Endothelial cell of umbilical vein (primary cell): ENCODE measurements at regions not wholly inside any gene's neighbourhood (a gene's known extent, or its start where the extent isn't known, plus 50 kb on each side); places are given as distances from the start of the nearest gene placed in this dataset.

Experiments used
- BruUV-seq: library from RNA; stranded (reverse); fragments of 400-500 nt; replicated peaks from 2 replicates; lab custom pipeline; 2021; lab: Mats Ljungman, UMichigan
- CTCF ChIA-PET: fragments of 300-600, 350-600 bp; sonication (Branson Sonifier 250); formaldehyde crosslinking; loops from one replicate; lab custom pipeline; 2021; ENCODE audit warnings: antibody characterized with exemption, inconsistent platforms; lab: Charles Lee
- POLR2A ChIA-PET: fragments of 300-600, 350-600 bp; sonication (Branson Sonifier 250); formaldehyde crosslinking; loops from one replicate; lab custom pipeline; 2021; ENCODE audit warnings: antibody characterized with exemption, inconsistent platforms; lab: Charles Lee
- DNase-seq: peaks from one replicate; pipeline ENCODE4 v3.0.0-alpha.2; 2011; ENCODE audit warnings: low read depth, low spot score
- FAIRE-seq: peaks from 2 replicates; lab custom pipeline; 2011; peaks lifted over from hg19 to GRCh38; lab: Jason Lieb, UNC
- H2AFZ ChIP-seq: 2 replicates; pipeline ENCODE4 v1.6.0; 2012; ENCODE audit warnings: low read depth, low read length, control low read depth, inconsistent platforms
- H3K27ac ChIP-seq: 2 replicates; pipeline ENCODE4 v1.5.1; 2011; ENCODE audit warnings: low read depth, mild to moderate bottlenecking, control low read depth, low read length, moderate library complexity; ENCODE audit not compliant: insufficient read depth
- H3K27me3 ChIP-seq, 2 experiments: 2 replicates each; pipeline versions ENCODE4 v1.6.0 to v1.6.1; 2011; ENCODE audit warnings: low read length in 2 of 2, mixed read lengths in 1 of 2; ENCODE audit not compliant: control insufficient read depth in 2 of 2, insufficient read depth in 2 of 2
- H3K36me3 ChIP-seq, 2 experiments: 2 replicates in 1 of 2; 3 replicates in 1 of 2; pipeline ENCODE4 v1.5.1; 2011; ENCODE audit warnings: low read length in 2 of 2, mild to moderate bottlenecking in 1 of 2, moderate library complexity in 1 of 2; ENCODE audit not compliant: control insufficient read depth in 2 of 2, insufficient read depth in 2 of 2; ENCODE audit errors: extremely low read depth in 1 of 2
- H3K4me1 ChIP-seq: 3 replicates; pipeline ENCODE4 v1.5.1; 2011; ENCODE audit warnings: mild to moderate bottlenecking, low read length; ENCODE audit not compliant: control insufficient read depth, insufficient read depth; ENCODE audit errors: extremely low read depth
- H3K4me2 ChIP-seq: 2 replicates; pipeline ENCODE4 v1.6.1; 2011; ENCODE audit warnings: low read length, control low read depth, mixed read lengths; ENCODE audit not compliant: insufficient read depth
- H3K4me3 ChIP-seq, 3 experiments: fragments of 200-600 bp in 1 of 3; sonication (generic), shearing (Covaris generic) in 1 of 3; replicated peaks in 1 of 3; 2 replicates each; pipeline ENCODE4 v1.5.1; 2011 to 2016; ENCODE audit warnings: control low read depth in 3 of 3, low read length in 3 of 3, mild to moderate bottlenecking in 2 of 3, inconsistent platforms in 1 of 3, low read depth in 1 of 3, moderate library complexity in 1 of 3; ENCODE audit not compliant: insufficient read depth in 1 of 3
- H3K79me2 ChIP-seq: 2 replicates; pipeline ENCODE4 v1.6.0; 2012; ENCODE audit warnings: low read length, inconsistent platforms; ENCODE audit not compliant: control insufficient read depth, insufficient read depth
- H3K9ac ChIP-seq: replicated peaks from 2 replicates; pipeline ENCODE3; 2011; ENCODE audit warnings: low read length, control low read depth; ENCODE audit not compliant: insufficient read depth; ENCODE audit errors: extremely low read depth
- H3K9me1 ChIP-seq: replicated peaks from 3 replicates; pipeline ENCODE4 v1.6.0; 2011; ENCODE audit warnings: mild to moderate bottlenecking, low read length; ENCODE audit not compliant: control insufficient read depth, insufficient read depth; ENCODE audit errors: extremely low read depth
- H3K9me3 ChIP-seq: replicated peaks from 2 replicates; pipeline ENCODE4 v1.5.1; 2012; ENCODE audit warnings: low read length, inconsistent platforms; ENCODE audit not compliant: control insufficient read depth, insufficient read depth
- H4K20me1 ChIP-seq: replicated peaks from 2 replicates; pipeline ENCODE3; 2011; ENCODE audit warnings: mild to moderate bottlenecking, low read length; ENCODE audit not compliant: control insufficient read depth, insufficient read depth; ENCODE audit errors: extremely low read depth
- EZH2 ChIP-seq: IDR thresholded peaks from 2 replicates; pipeline ENCODE4 v1.6.1; 2012; ENCODE audit warnings: borderline replicate concordance, low read depth, mild to moderate bottlenecking, moderate library complexity, low read length, inconsistent platforms; ENCODE audit not compliant: severe bottlenecking
- FOS ChIP-seq: IDR thresholded peaks from 2 replicates; pipeline ENCODE4 v1.6.1; 2011; ENCODE audit warnings: mild to moderate bottlenecking, low read length, moderate library complexity, borderline replicate concordance; ENCODE audit not compliant: insufficient read depth
- GATA2 ChIP-seq: IDR thresholded peaks from 2 replicates; pipeline ENCODE4 v1.7.0; 2011; ENCODE audit warnings: low read depth, mild to moderate bottlenecking, moderate library complexity, mixed read lengths, low read length; ENCODE audit not compliant: insufficient read length, insufficient read depth
- JUN ChIP-seq: IDR thresholded peaks from 2 replicates; pipeline ENCODE4 v1.6.1; 2011; ENCODE audit warnings: borderline replicate concordance, low read depth; ENCODE audit not compliant: insufficient read length, insufficient read depth
- MYC ChIP-seq: IDR thresholded peaks from one replicate; pipeline ENCODE4 v1.6.1; 2011; ENCODE audit warnings: mild to moderate bottlenecking, low read depth, low read length
- POLR2A ChIP-seq: IDR thresholded peaks from 2 replicates; pipeline ENCODE4 v1.6.1; 2012; ENCODE audit warnings: low read depth, mild to moderate bottlenecking, control low read depth, low read length
- POLR2AphosphoS5 ChIP-seq: IDR thresholded peaks from 2 replicates; pipeline ENCODE4 v1.6.1; 2012; ENCODE audit warnings: low read depth, mild to moderate bottlenecking, control low read depth, low read length, moderate library complexity; ENCODE audit not compliant: insufficient read depth
- dilution Hi-C: fragments of 300-500 bp; cut with MboI; formaldehyde crosslinking; loops from one replicate; pipeline ENCODE4 v1.15.0; 2019; ENCODE audit warnings: low sequenced_read_pairs; ENCODE audit not compliant: extremely low pct_ligation_motif_present
- intact Hi-C: fragments of 100-400 bp; cut with micrococcal nuclease; formaldehyde crosslinking; loops from one replicate; pipeline ENCODE4 v1.10.0; 2022
- TF ChIP-seq, protein P1 (sequence below): IDR thresholded peaks from 2 replicates; pipeline ENCODE4 v1.6.1; 2011; ENCODE audit not compliant: insufficient read depth, insufficient read length
- TF ChIP-seq, protein P2 (sequence below), 2 donors: IDR thresholded peaks; 1 replicate in 1 of 2; 2 replicates in 1 of 2; pipeline ENCODE4 v1.5.1; 2011; ENCODE audit warnings: low read length in 2 of 2, mild to moderate bottlenecking in 2 of 2, moderate library complexity in 2 of 2, control low read depth in 1 of 2, inconsistent platforms in 1 of 2, low read depth in 1 of 2; ENCODE audit not compliant: insufficient read depth in 1 of 2; ENCODE audit errors: extremely low read depth in 1 of 2

DNA sequence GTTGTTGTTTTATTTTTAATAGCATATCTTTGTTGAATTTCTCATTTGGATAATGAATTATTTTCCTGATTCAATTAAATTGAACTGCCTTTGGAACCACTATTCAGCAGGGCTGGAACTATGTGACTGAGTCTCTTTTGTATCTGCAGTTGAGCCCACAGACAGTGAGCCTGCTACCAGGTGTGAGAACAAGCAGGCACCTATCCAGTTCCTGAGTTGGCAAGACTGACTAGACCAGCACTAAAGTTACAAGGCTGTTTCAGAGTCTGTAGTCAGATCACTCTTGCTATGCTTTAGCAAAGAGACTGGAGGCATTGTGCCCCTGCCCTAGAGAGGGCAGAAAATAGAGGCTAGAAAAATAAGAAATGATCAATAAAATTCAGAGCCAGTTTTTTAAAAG lies 237.3 kb upstream of the GRID2 start:
- no peak overlapping the region for H3K9ac ChIP-seq
- TF ChIP-seq POLR2AphosphoS5 = no peak
- TF ChIP-seq POLR2A = no peak
- TF ChIP-seq, protein P1, sequence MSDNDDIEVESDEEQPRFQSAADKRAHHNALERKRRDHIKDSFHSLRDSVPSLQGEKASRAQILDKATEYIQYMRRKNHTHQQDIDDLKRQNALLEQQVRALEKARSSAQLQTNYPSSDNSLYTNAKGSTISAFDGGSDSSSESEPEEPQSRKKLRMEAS = no peak
- TF ChIP-seq, protein P2, sequence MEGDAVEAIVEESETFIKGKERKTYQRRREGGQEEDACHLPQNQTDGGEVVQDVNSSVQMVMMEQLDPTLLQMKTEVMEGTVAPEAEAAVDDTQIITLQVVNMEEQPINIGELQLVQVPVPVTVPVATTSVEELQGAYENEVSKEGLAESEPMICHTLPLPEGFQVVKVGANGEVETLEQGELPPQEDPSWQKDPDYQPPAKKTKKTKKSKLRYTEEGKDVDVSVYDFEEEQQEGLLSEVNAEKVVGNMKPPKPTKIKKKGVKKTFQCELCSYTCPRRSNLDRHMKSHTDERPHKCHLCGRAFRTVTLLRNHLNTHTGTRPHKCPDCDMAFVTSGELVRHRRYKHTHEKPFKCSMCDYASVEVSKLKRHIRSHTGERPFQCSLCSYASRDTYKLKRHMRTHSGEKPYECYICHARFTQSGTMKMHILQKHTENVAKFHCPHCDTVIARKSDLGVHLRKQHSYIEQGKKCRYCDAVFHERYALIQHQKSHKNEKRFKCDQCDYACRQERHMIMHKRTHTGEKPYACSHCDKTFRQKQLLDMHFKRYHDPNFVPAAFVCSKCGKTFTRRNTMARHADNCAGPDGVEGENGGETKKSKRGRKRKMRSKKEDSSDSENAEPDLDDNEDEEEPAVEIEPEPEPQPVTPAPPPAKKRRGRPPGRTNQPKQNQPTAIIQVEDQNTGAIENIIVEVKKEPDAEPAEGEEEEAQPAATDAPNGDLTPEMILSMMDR (IDR thresholded peaks at IDR 0.05; ENCODE audit: extremely low read depth in 1 of 2, insufficient read depth in 1 of 2, low read depth in 1 of 2, low read length in 2 of 2) = no peak
- TF ChIP-seq GATA2 = no peak
- FAIRE-seq = no peak
- ChIA-PET POLR2A (no interaction called here), CTCF (no interaction called here)
- H3K27ac ChIP-seq = no peak overlapping the region
- H3K27me3 ChIP-seq = no peaks in the 10 kb centered on the region
- BruUV-seq = no TSS peak
- H3K36me3 ChIP-seq = no peaks in the 10 kb centered on the region
- H3K4me3 ChIP-seq = no peak overlapping the region
- no peak for DNase-seq
- H3K9me3 ChIP-seq = peaks cover 2% of the 10 kb centered on the region
- H4K20me1 ChIP-seq = no peaks in the 10 kb centered on the region
- no peaks in the 10 kb centered on the region for H3K4me1 ChIP-seq
- no peaks in the 10 kb centered on the region for H3K9me1 ChIP-seq
- dilution Hi-C loops (no loop called here), intact Hi-C loops (no loop called here)
- H3K79me2 ChIP-seq = no peaks in the 10 kb centered on the region
- H2AFZ ChIP-seq = no peak overlapping the region
- H3K4me2 ChIP-seq = no peak overlapping the region

DNA sequence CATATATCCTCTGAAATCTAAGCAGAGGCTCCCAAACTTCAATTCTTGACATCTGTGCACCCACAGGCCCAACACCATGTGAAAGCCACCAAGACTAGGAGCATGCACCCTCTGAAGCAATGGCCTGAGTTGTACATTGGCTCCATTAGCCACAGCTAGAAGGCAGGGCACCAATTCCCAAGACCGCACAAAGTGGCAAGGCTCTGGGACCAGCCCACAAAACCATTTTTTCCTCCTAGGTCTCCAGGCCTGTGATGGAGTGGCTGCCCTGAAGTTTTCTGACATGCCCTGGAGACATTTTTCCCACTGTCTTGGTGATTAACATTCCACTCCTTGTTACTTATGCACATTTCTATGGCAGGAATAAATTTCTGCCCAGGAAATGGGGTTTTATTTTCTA lies 232.2 kb upstream of the GRID2 start:
- no peaks in the 10 kb centered on the region for H4K20me1 ChIP-seq
- DNase-seq (no peak), FAIRE-seq (no peak)
- no peak for TF ChIP-seq FOS
- no peak for TF ChIP-seq POLR2AphosphoS5
- no peak for TF ChIP-seq GATA2
- no peak for TF ChIP-seq EZH2
- TF ChIP-seq, protein P2 (IDR thresholded peaks at IDR 0.05; ENCODE audit: extremely low read depth in 1 of 2, insufficient read depth in 1 of 2, low read depth in 1 of 2, low read length in 2 of 2) = no peak
- TF ChIP-seq, protein P1 = no peak
- TF ChIP-seq MYC = no peak
- TF ChIP-seq JUN = no peak
- TF ChIP-seq POLR2A = no peak
- H3K9me3 ChIP-seq = peaks cover 2% of the 10 kb centered on the region
- H3K4me2 ChIP-seq = no peak overlapping the region
- dilution Hi-C loops (no loop called here), intact Hi-C loops (no loop called here)
- BruUV-seq = no TSS peak
- no peaks in the 10 kb centered on the region for H3K4me1 ChIP-seq
- H3K79me2 ChIP-seq = no peaks in the 10 kb centered on the region
- no peaks in the 10 kb centered on the region for H3K36me3 ChIP-seq
- no peak overlapping the region for H2AFZ ChIP-seq
- CTCF ChIA-PET = no interaction called here
- H3K9ac ChIP-seq = no peak overlapping the region
- no peak overlapping the region for H3K27ac ChIP-seq
- POLR2A ChIA-PET = no interaction called here
- H3K27me3 ChIP-seq = no peaks in the 10 kb centered on the region
- no peaks in the 10 kb centered on the region for H3K9me1 ChIP-seq
- H3K4me3 ChIP-seq = no peak overlapping the region
